ENCODE measurements at regions not wholly inside any gene's neighbourhood (a gene's known extent, or its start where the extent isn't known, plus 50 kb on each side); places are given as distances from the start of the nearest gene placed in this dataset.

GRCh38 chr20:7031222-7031621, 263.7 kb downstream of the BMP2 start:
- H3K27me3 ChIP-seq (ENCODE audit: control insufficient read depth, insufficient read depth, low read length): no peaks in the 10 kb centered on the region

GRCh38 chr20:7038029-7038428, 270.5 kb downstream of the BMP2 start:
- intact Hi-C loops (cut with micrococcal nuclease; ENCODE audit: unreplicated experiment): no loop called here
- TF ChIP-seq SIN3A (IDR thresholded peaks at IDR 0.05; ENCODE audit: borderline replicate concordance, insufficient read depth, low read depth, low read length) (no peak), TCF7L2 (IDR thresholded peaks at IDR 0.05; ENCODE audit: low read depth, low read length) (no peak), CTCF (IDR thresholded peaks at IDR 0.05) (no peak), POLR2AphosphoS5 (IDR thresholded peaks at IDR 0.05; ENCODE audit: low read depth, low read length) (no peak)
- TF ChIP-seq, protein P1, sequence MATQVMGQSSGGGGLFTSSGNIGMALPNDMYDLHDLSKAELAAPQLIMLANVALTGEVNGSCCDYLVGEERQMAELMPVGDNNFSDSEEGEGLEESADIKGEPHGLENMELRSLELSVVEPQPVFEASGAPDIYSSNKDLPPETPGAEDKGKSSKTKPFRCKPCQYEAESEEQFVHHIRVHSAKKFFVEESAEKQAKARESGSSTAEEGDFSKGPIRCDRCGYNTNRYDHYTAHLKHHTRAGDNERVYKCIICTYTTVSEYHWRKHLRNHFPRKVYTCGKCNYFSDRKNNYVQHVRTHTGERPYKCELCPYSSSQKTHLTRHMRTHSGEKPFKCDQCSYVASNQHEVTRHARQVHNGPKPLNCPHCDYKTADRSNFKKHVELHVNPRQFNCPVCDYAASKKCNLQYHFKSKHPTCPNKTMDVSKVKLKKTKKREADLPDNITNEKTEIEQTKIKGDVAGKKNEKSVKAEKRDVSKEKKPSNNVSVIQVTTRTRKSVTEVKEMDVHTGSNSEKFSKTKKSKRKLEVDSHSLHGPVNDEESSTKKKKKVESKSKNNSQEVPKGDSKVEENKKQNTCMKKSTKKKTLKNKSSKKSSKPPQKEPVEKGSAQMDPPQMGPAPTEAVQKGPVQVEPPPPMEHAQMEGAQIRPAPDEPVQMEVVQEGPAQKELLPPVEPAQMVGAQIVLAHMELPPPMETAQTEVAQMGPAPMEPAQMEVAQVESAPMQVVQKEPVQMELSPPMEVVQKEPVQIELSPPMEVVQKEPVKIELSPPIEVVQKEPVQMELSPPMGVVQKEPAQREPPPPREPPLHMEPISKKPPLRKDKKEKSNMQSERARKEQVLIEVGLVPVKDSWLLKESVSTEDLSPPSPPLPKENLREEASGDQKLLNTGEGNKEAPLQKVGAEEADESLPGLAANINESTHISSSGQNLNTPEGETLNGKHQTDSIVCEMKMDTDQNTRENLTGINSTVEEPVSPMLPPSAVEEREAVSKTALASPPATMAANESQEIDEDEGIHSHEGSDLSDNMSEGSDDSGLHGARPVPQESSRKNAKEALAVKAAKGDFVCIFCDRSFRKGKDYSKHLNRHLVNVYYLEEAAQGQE (IDR thresholded peaks at IDR 0.05; ENCODE audit: insufficient read depth in 1 of 2, low read depth in 2 of 2, low read length in 1 of 2): no peak
- no TSS peak for BruUV-seq (replicated peaks)
- ChIA-PET POLR2A (no interaction called here), CTCF (no interaction called here)
- ATAC-seq (no peak), DNase-seq (ENCODE audit: low read depth, low spot score) (no peak)
- Histone ChIP-seq H3K36me3 (ENCODE audit: control insufficient read depth, insufficient read depth, low read length) (no peaks in the 10 kb centered on the region), H3K4me3 (ENCODE audit: low read depth in 2 of 2, low read length in 2 of 2) (no peak overlapping the region), H3K27ac (ENCODE audit: low read length) (no peak overlapping the region), H3K27me3 (ENCODE audit: control insufficient read depth, insufficient read depth, low read length) (no peaks in the 10 kb centered on the region), H3K9me3 (ENCODE audit: control insufficient read depth, insufficient read depth, low read depth, low read length) (peaks cover 4% of the 10 kb centered on the region; the same call in 1 of the 2 replicates), H3K4me1 (ENCODE audit: control insufficient read depth, insufficient read depth, low read length) (no peaks in the 10 kb centered on the region)
- in situ Hi-C loops (cut with HindIII; ENCODE audit: low pct_unique_long_range_greater_than_20kb, low sequenced_read_pairs): no loop called here

More at GRCh38 chr20:7031222-7031621, 263.7 kb downstream of the BMP2 start:
- peaks cover under 1% of the 10 kb centered on the region; the same call in 1 of the 2 replicates for H3K9me3 ChIP-seq (ENCODE audit: control insufficient read depth, insufficient read depth, low read depth, low read length)
- no peak overlapping the region for H3K27ac ChIP-seq (ENCODE audit: low read length)
- ATAC-seq: no peak
- ChIA-PET CTCF (no interaction called here), POLR2A (no interaction called here)
- intact Hi-C loops (cut with micrococcal nuclease; ENCODE audit: unreplicated experiment) (no loop called here), in situ Hi-C loops (cut with HindIII; ENCODE audit: low pct_unique_long_range_greater_than_20kb, low sequenced_read_pairs) (no loop called here)
- H3K4me3 ChIP-seq (ENCODE audit: low read depth in 2 of 2, low read length in 2 of 2): no peak overlapping the region
- DNase-seq (ENCODE audit: low read depth, low spot score): no peak
- no peaks in the 10 kb centered on the region for H3K36me3 ChIP-seq (ENCODE audit: control insufficient read depth, insufficient read depth, low read length)
- H3K4me1 ChIP-seq (ENCODE audit: control insufficient read depth, insufficient read depth, low read length): no peaks in the 10 kb centered on the region
- no TSS peak for BruUV-seq (replicated peaks)
- TF ChIP-seq TCF7L2 (IDR thresholded peaks at IDR 0.05; ENCODE audit: low read depth, low read length) (no peak), POLR2AphosphoS5 (IDR thresholded peaks at IDR 0.05; ENCODE audit: low read depth, low read length) (no peak)
- TF ChIP-seq, protein P1 (IDR thresholded peaks at IDR 0.05; ENCODE audit: insufficient read depth in 1 of 2, low read depth in 2 of 2, low read length in 1 of 2): no peak

Measured in Panc1 (cell line).